ENCODE measurements at regions not wholly inside any gene's neighbourhood (a gene's known extent, or its start where the extent isn't known, plus 50 kb on each side); places are given as distances from the start of the nearest gene placed in this dataset.

GRCh38 chr18:22604986-22605421 lies 187.3 kb upstream of the CTAGE1 start:
- CTCF ChIA-PET: no interaction called here
- Histone ChIP-seq H3K4me3 (ENCODE audit: control insufficient read depth in 1 of 2, extremely low read depth in 1 of 2, low read length in 1 of 2) (no peak overlapping the region), H3K4me1 (ENCODE audit: control insufficient read depth in 1 of 2, extremely low read depth in 1 of 2, insufficient read depth in 2 of 2, low read length in 2 of 2) (no peaks in the 10 kb centered on the region), H3K27me3 (replicated peaks in 1 of 2; ENCODE audit: control insufficient read depth in 2 of 2, extremely low read depth in 1 of 2, insufficient read depth in 2 of 2, low read length in 1 of 2) (peaks cover 0 to 14% of the 10 kb centered on the region in 2 experiments), H3K9me3 (no peaks in the 10 kb centered on the region), H3K27ac (ENCODE audit: low read length) (no peak overlapping the region), H3K36me3 (ENCODE audit: control insufficient read depth in 2 of 2, extremely low read depth in 1 of 2, insufficient read depth in 1 of 2, low read length in 1 of 2) (no peaks in the 10 kb centered on the region)
- 0% methylated on average over 1 of the region's 3 CpGs for WGBS (ENCODE audit: insufficient coverage)
- POLR2A ChIA-PET: no interaction called here
- no peak overlapping the region for H3K27ac Mint-ChIP-seq
- no peaks in the 10 kb centered on the region for H3K36me3 Mint-ChIP-seq
- no peak overlapping the region for H3K4me3 Mint-ChIP-seq
- H3K4me1 Mint-ChIP-seq: no peaks in the 10 kb centered on the region
- peaks cover 9 to 16% of the 10 kb centered on the region in 2 donors for H3K27me3 Mint-ChIP-seq
- H3K9me3 Mint-ChIP-seq: peaks cover 0 to 7% (median 2%) of the 10 kb centered on the region in 3 donors
- ATAC-seq (replicated peaks in 1 of 4) (no peak), DNase-seq (no peak)

GRCh38 chr18:22605736-22606135 lies 188.0 kb upstream of the CTAGE1 start:
- no peak overlapping the region for H3K4me3 ChIP-seq (ENCODE audit: control insufficient read depth in 1 of 2, extremely low read depth in 1 of 2, low read length in 1 of 2)
- H3K27me3 ChIP-seq (replicated peaks in 1 of 2; ENCODE audit: control insufficient read depth in 2 of 2, extremely low read depth in 1 of 2, insufficient read depth in 2 of 2, low read length in 1 of 2): peaks cover 0 to 13% of the 10 kb centered on the region in 2 experiments
- H3K4me1 ChIP-seq (ENCODE audit: control insufficient read depth in 1 of 2, extremely low read depth in 1 of 2, insufficient read depth in 2 of 2, low read length in 2 of 2): no peaks in the 10 kb centered on the region
- DNase-seq (no peak), ATAC-seq (replicated peaks in 1 of 4) (no peak)
- Mint-ChIP-seq H3K4me1 (no peaks in the 10 kb centered on the region), H3K27ac (no peak overlapping the region), H3K9me3 (peaks cover 0 to 7% (median 0%) of the 10 kb centered on the region in 3 donors), H3K36me3 (no peaks in the 10 kb centered on the region), H3K4me3 (no peak overlapping the region), H3K27me3 (peaks cover 9 to 14% of the 10 kb centered on the region in 2 donors)
- no peaks in the 10 kb centered on the region for H3K36me3 ChIP-seq (ENCODE audit: control insufficient read depth in 2 of 2, extremely low read depth in 1 of 2, insufficient read depth in 1 of 2, low read length in 1 of 2)
- H3K9me3 ChIP-seq: no peaks in the 10 kb centered on the region
- POLR2A ChIA-PET: no interaction called here
- CTCF ChIA-PET: no interaction called here
- WGBS (ENCODE audit: insufficient coverage): 45% methylated on average over 2 of the region's 4 CpGs
- H3K27ac ChIP-seq (ENCODE audit: low read length): no peak overlapping the region

- H3K9me3 ChIP-seq: no peaks in the 10 kb centered on the region
- H3K4me1 Mint-ChIP-seq: no peaks in the 10 kb centered on the region
- ATAC-seq (replicated peaks in 1 of 4) (no peak), DNase-seq (no peak)
- peaks cover 0 to 12% of the 10 kb centered on the region in 2 experiments for H3K27me3 ChIP-seq (replicated peaks in 1 of 2; ENCODE audit: control insufficient read depth in 2 of 2, extremely low read depth in 1 of 2, insufficient read depth in 2 of 2, low read length in 1 of 2)
- ChIA-PET POLR2A (no interaction called here), CTCF (no interaction called here)
- H3K4me3 ChIP-seq (ENCODE audit: control insufficient read depth in 1 of 2, extremely low read depth in 1 of 2, low read length in 1 of 2): no peak overlapping the region
- H3K9me3 Mint-ChIP-seq: peaks cover 0 to 5% (median 0%) of the 10 kb centered on the region in 3 donors
- H3K4me3 Mint-ChIP-seq: no peak overlapping the region
- no peaks in the 10 kb centered on the region for H3K36me3 Mint-ChIP-seq
- no peak overlapping the region for H3K27ac ChIP-seq (ENCODE audit: low read length)
- H3K27me3 Mint-ChIP-seq: peaks cover 9 to 11% of the 10 kb centered on the region in 2 donors
- no peaks in the 10 kb centered on the region for H3K4me1 ChIP-seq (ENCODE audit: control insufficient read depth in 1 of 2, extremely low read depth in 1 of 2, insufficient read depth in 2 of 2, low read length in 2 of 2)
- whole genome bisulfite sequencing (ENCODE audit: insufficient coverage): 73% methylated on average over 5 of the region's 7 CpGs
- no peaks in the 10 kb centered on the region for H3K36me3 ChIP-seq (ENCODE audit: control insufficient read depth in 2 of 2, extremely low read depth in 1 of 2, insufficient read depth in 1 of 2, low read length in 1 of 2)
- H3K27ac Mint-ChIP-seq: no peak overlapping the region
Observed at GRCh38 chr18:22606563-22607283, 189.0 kb upstream of the CTAGE1 start.

GRCh38 chr18:22607284-22607635 lies 189.5 kb upstream of the CTAGE1 start:
- peaks cover 9 to 11% of the 10 kb centered on the region in 2 donors for H3K27me3 Mint-ChIP-seq
- H3K4me3 ChIP-seq (ENCODE audit: control insufficient read depth in 1 of 2, extremely low read depth in 1 of 2, low read length in 1 of 2): no peak overlapping the region
- H3K9me3 Mint-ChIP-seq: no peaks in the 10 kb centered on the region
- no peaks in the 10 kb centered on the region for H3K9me3 ChIP-seq
- ATAC-seq (replicated peaks in 1 of 4) (no peak), DNase-seq (no peak)
- H3K4me3 Mint-ChIP-seq: no peak overlapping the region
- no peak overlapping the region for H3K27ac ChIP-seq (ENCODE audit: low read length)
- no peaks in the 10 kb centered on the region for H3K36me3 ChIP-seq (ENCODE audit: control insufficient read depth in 2 of 2, extremely low read depth in 1 of 2, insufficient read depth in 1 of 2, low read length in 1 of 2)
- H3K36me3 Mint-ChIP-seq: no peaks in the 10 kb centered on the region
- ChIA-PET POLR2A (no interaction called here), CTCF (no interaction called here)
- WGBS (ENCODE audit: insufficient coverage): 80% methylated on average over 6 of the region's 6 CpGs
- peaks cover 0 to 12% of the 10 kb centered on the region in 2 experiments for H3K27me3 ChIP-seq (replicated peaks in 1 of 2; ENCODE audit: control insufficient read depth in 2 of 2, extremely low read depth in 1 of 2, insufficient read depth in 2 of 2, low read length in 1 of 2)
- no peaks in the 10 kb centered on the region for H3K4me1 ChIP-seq (ENCODE audit: control insufficient read depth in 1 of 2, extremely low read depth in 1 of 2, insufficient read depth in 2 of 2, low read length in 2 of 2)
- H3K4me1 Mint-ChIP-seq: no peaks in the 10 kb centered on the region
- no peak overlapping the region for H3K27ac Mint-ChIP-seq

GRCh38 chr18:22608847-22609246 lies 191.1 kb upstream of the CTAGE1 start:
- Mint-ChIP-seq H3K4me1 (no peaks in the 10 kb centered on the region), H3K36me3 (no peaks in the 10 kb centered on the region), H3K9me3 (no peaks in the 10 kb centered on the region), H3K4me3 (no peak overlapping the region), H3K27ac (no peak overlapping the region), H3K27me3 (peaks cover 9 to 15% of the 10 kb centered on the region in 2 donors)
- CTCF ChIA-PET: no interaction called here
- no peak overlapping the region for H3K27ac ChIP-seq (ENCODE audit: low read length)
- no peak overlapping the region for H3K4me3 ChIP-seq (ENCODE audit: control insufficient read depth in 1 of 2, extremely low read depth in 1 of 2, low read length in 1 of 2)
- no CpG with 5 or more reads among the region's 1 CpG for WGBS (ENCODE audit: insufficient coverage)
- no peaks in the 10 kb centered on the region for H3K4me1 ChIP-seq (ENCODE audit: control insufficient read depth in 1 of 2, extremely low read depth in 1 of 2, insufficient read depth in 2 of 2, low read length in 2 of 2)
- H3K9me3 ChIP-seq: no peaks in the 10 kb centered on the region
- peaks cover 0 to 16% of the 10 kb centered on the region in 2 experiments for H3K27me3 ChIP-seq (replicated peaks in 1 of 2; ENCODE audit: control insufficient read depth in 2 of 2, extremely low read depth in 1 of 2, insufficient read depth in 2 of 2, low read length in 1 of 2)
- no peaks in the 10 kb centered on the region for H3K36me3 ChIP-seq (ENCODE audit: control insufficient read depth in 2 of 2, extremely low read depth in 1 of 2, insufficient read depth in 1 of 2, low read length in 1 of 2)
- ATAC-seq (replicated peaks in 1 of 4) (no peak), DNase-seq (no peak)
- POLR2A ChIA-PET: no interaction called here

GRCh38 chr18:22609642-22610041 lies 191.9 kb upstream of the CTAGE1 start:
- Mint-ChIP-seq H3K27ac (no peak overlapping the region), H3K4me1 (no peaks in the 10 kb centered on the region), H3K27me3 (peaks cover 9 to 15% of the 10 kb centered on the region in 2 donors), H3K4me3 (no peak overlapping the region), H3K36me3 (no peaks in the 10 kb centered on the region), H3K9me3 (no peaks in the 10 kb centered on the region)
- Histone ChIP-seq H3K4me1 (ENCODE audit: control insufficient read depth in 1 of 2, extremely low read depth in 1 of 2, insufficient read depth in 2 of 2, low read length in 2 of 2) (no peaks in the 10 kb centered on the region), H3K36me3 (ENCODE audit: control insufficient read depth in 2 of 2, extremely low read depth in 1 of 2, insufficient read depth in 1 of 2, low read length in 1 of 2) (no peaks in the 10 kb centered on the region), H3K9me3 (no peaks in the 10 kb centered on the region), H3K27me3 (replicated peaks in 1 of 2; ENCODE audit: control insufficient read depth in 2 of 2, extremely low read depth in 1 of 2, insufficient read depth in 2 of 2, low read length in 1 of 2) (peaks cover 0 to 16% of the 10 kb centered on the region in 2 experiments), H3K27ac (ENCODE audit: low read length) (no peak overlapping the region), H3K4me3 (ENCODE audit: control insufficient read depth in 1 of 2, extremely low read depth in 1 of 2, low read length in 1 of 2) (no peak overlapping the region)
- DNase-seq (no peak), ATAC-seq (replicated peaks in 1 of 4) (no peak)
- POLR2A ChIA-PET: no interaction called here
- 67% methylated on average over 2 of the region's 5 CpGs for WGBS (ENCODE audit: insufficient coverage)
- CTCF ChIA-PET: interaction anchor here in 1 of 2 donors (0.7 kb wide), 1 partner anchor 501 kb away, joined by 4 read pairs; no protein-coding TSS in a partner anchor
